ENCODE measurements at regions not wholly inside any gene's neighbourhood (a gene's known extent, or its start where the extent isn't known, plus 50 kb on each side); places are given as distances from the start of the nearest gene placed in this dataset.

- Histone ChIP-seq H3K4me3 (ENCODE audit: low read length) (no peak overlapping the region), H3K4me1 (ENCODE audit: control insufficient read depth, low read length) (no peaks in the 10 kb centered on the region), H4K20me1 (ENCODE audit: control insufficient read depth, insufficient read depth, low read depth, low read length) (no peaks in the 10 kb centered on the region), H3K4me2 (ENCODE audit: low read length) (no peak overlapping the region), H3K36me3 (ENCODE audit: control insufficient read depth, low read length) (no peaks in the 10 kb centered on the region), H3K79me2 (ENCODE audit: control insufficient read depth, low read length) (no peaks in the 10 kb centered on the region), H3K27ac (ENCODE audit: low read depth, low read length) (no peak overlapping the region), H3K9me3 (ENCODE audit: control insufficient read depth, insufficient read depth, low read length) (no peaks in the 10 kb centered on the region), H3K27me3 (ENCODE audit: control insufficient read depth, low read length) (no peaks in the 10 kb centered on the region), H3F3A (ENCODE audit: control insufficient read depth, insufficient read depth) (no peaks in the 10 kb centered on the region), H3K9me2 (replicated peaks; ENCODE audit: control insufficient read depth, low read length) (no peaks in the 10 kb centered on the region; the same call in 1 of the 2 replicates)
- TF ChIP-seq, protein P1, sequence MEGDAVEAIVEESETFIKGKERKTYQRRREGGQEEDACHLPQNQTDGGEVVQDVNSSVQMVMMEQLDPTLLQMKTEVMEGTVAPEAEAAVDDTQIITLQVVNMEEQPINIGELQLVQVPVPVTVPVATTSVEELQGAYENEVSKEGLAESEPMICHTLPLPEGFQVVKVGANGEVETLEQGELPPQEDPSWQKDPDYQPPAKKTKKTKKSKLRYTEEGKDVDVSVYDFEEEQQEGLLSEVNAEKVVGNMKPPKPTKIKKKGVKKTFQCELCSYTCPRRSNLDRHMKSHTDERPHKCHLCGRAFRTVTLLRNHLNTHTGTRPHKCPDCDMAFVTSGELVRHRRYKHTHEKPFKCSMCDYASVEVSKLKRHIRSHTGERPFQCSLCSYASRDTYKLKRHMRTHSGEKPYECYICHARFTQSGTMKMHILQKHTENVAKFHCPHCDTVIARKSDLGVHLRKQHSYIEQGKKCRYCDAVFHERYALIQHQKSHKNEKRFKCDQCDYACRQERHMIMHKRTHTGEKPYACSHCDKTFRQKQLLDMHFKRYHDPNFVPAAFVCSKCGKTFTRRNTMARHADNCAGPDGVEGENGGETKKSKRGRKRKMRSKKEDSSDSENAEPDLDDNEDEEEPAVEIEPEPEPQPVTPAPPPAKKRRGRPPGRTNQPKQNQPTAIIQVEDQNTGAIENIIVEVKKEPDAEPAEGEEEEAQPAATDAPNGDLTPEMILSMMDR (IDR thresholded peaks at IDR 0.05; ENCODE audit: low read depth, low read length, poor library complexity, severe bottlenecking), result no peak
- no peak for TF ChIP-seq EZH2phosphoT487 (IDR thresholded peaks at IDR 0.05; ENCODE audit: borderline replicate concordance, low read length)
Observed at GRCh38 chr18:64449434-64449833, 300.5 kb upstream of the LINC00305 start.

- Histone ChIP-seq H3K9me3 (ENCODE audit: control insufficient read depth, insufficient read depth, low read length) (no peaks in the 10 kb centered on the region), H3K79me2 (ENCODE audit: control insufficient read depth, low read length) (no peaks in the 10 kb centered on the region), H3K27ac (ENCODE audit: low read depth, low read length) (no peak overlapping the region), H3K4me2 (ENCODE audit: low read length) (no peak overlapping the region), H3K27me3 (ENCODE audit: control insufficient read depth, low read length) (no peaks in the 10 kb centered on the region), H3K9me2 (replicated peaks; ENCODE audit: control insufficient read depth, low read length) (no peaks in the 10 kb centered on the region; the same call in 1 of the 2 replicates), H4K20me1 (ENCODE audit: control insufficient read depth, insufficient read depth, low read depth, low read length) (no peaks in the 10 kb centered on the region), H3K4me3 (ENCODE audit: low read length) (no peak overlapping the region), H3K4me1 (ENCODE audit: control insufficient read depth, low read length) (no peaks in the 10 kb centered on the region), H3F3A (ENCODE audit: control insufficient read depth, insufficient read depth) (no peaks in the 10 kb centered on the region), H3K36me3 (ENCODE audit: control insufficient read depth, low read length) (no peaks in the 10 kb centered on the region)
- TF ChIP-seq, protein P1 (IDR thresholded peaks at IDR 0.05; ENCODE audit: low read depth, low read length, poor library complexity, severe bottlenecking), result no peak
- TF ChIP-seq EZH2phosphoT487 (IDR thresholded peaks at IDR 0.05; ENCODE audit: borderline replicate concordance, low read length), result no peak
Observed at GRCh38 chr18:64444819-64445218, 295.9 kb upstream of the LINC00305 start.

GRCh38 chr18:64438178-64438577 lies 289.3 kb upstream of the LINC00305 start:
- Histone ChIP-seq H3K36me3 (ENCODE audit: control insufficient read depth, low read length) (no peaks in the 10 kb centered on the region), H3K4me1 (ENCODE audit: control insufficient read depth, low read length) (no peaks in the 10 kb centered on the region), H3K27ac (ENCODE audit: low read depth, low read length) (no peak overlapping the region), H3K4me3 (ENCODE audit: low read length) (no peak overlapping the region), H3K79me2 (ENCODE audit: control insufficient read depth, low read length) (no peaks in the 10 kb centered on the region), H3K27me3 (ENCODE audit: control insufficient read depth, low read length) (no peaks in the 10 kb centered on the region), H3K9me2 (replicated peaks; ENCODE audit: control insufficient read depth, low read length) (no peaks in the 10 kb centered on the region), H4K20me1 (ENCODE audit: control insufficient read depth, insufficient read depth, low read depth, low read length) (no peaks in the 10 kb centered on the region), H3K4me2 (ENCODE audit: low read length) (no peak overlapping the region), H3F3A (ENCODE audit: control insufficient read depth, insufficient read depth) (no peaks in the 10 kb centered on the region), H3K9me3 (ENCODE audit: control insufficient read depth, insufficient read depth, low read length) (no peaks in the 10 kb centered on the region)
- no peak for TF ChIP-seq EZH2phosphoT487 (IDR thresholded peaks at IDR 0.05; ENCODE audit: borderline replicate concordance, low read length)
- TF ChIP-seq, protein P1 (IDR thresholded peaks at IDR 0.05; ENCODE audit: low read depth, low read length, poor library complexity, severe bottlenecking), result no peak
